CD8-positive, alpha-beta memory T cell (primary cell): ENCODE measurements at regions not wholly inside any gene's neighbourhood (a gene's known extent, or its start where the extent isn't known, plus 50 kb on each side); places are given as distances from the start of the nearest gene placed in this dataset.

Experiments used
- CTCF ChIA-PET: fragments of 350-600 bp; sonication (Branson Sonifier 250); formaldehyde crosslinking; loops from one replicate; lab custom pipeline; 2021; ENCODE audit warnings: antibody characterized with exemption; lab: Charles Lee
- POLR2A ChIA-PET: fragments of 350-600 bp; sonication (Branson Sonifier 250); formaldehyde crosslinking; loops from one replicate; lab custom pipeline; 2021; ENCODE audit warnings: antibody characterized with exemption; lab: Charles Lee
- DNase-seq, 5 donors: peaks; one replicate each; pipeline versions ENCODE4 v3.0.0 to v3.0.0-alpha.2; 2020 to 2022; ENCODE audit warnings: mixed read lengths in 1 of 5
- H3K27ac ChIP-seq: one replicate; pipeline ENCODE4 v1.7.0; 2013; ENCODE audit warnings: low read depth, mild to moderate bottlenecking, low read length, moderate library complexity
- H3K27me3 ChIP-seq: 2 replicates; pipeline ENCODE4 v1.7.0; 2013; ENCODE audit warnings: low read length, mild to moderate bottlenecking; ENCODE audit not compliant: insufficient read depth, poor library complexity, severe bottlenecking
- H3K36me3 ChIP-seq: 2 replicates; pipeline ENCODE4 v1.7.0; 2013; ENCODE audit warnings: mild to moderate bottlenecking, low read length, moderate library complexity; ENCODE audit not compliant: insufficient read depth
- H3K4me1 ChIP-seq: 2 replicates; pipeline ENCODE4 v1.7.0; 2013; ENCODE audit warnings: mild to moderate bottlenecking, low read length, moderate library complexity; ENCODE audit not compliant: insufficient read depth
- H3K4me3 ChIP-seq: 2 replicates; pipeline ENCODE4 v1.7.0; 2013; ENCODE audit warnings: mild to moderate bottlenecking, low read length
- H3K9me3 ChIP-seq: 2 replicates; pipeline ENCODE4 v1.7.0; 2013; ENCODE audit warnings: mild to moderate bottlenecking, low read length
- H3K27ac Mint-ChIP-seq, 8 donors: one replicate each; pipeline ENCODE4 v1.8.0; 2020 to 2021; ENCODE audit warnings: mixed read lengths in 8 of 8, mild to moderate bottlenecking in 6 of 8, inconsistent platforms in 3 of 8, moderate library complexity in 3 of 8
- H3K27me3 Mint-ChIP-seq, 2 donors: one replicate each; pipeline ENCODE4 v1.8.0; 2020 to 2021; ENCODE audit warnings: mixed read lengths in 2 of 2, mild to moderate bottlenecking in 1 of 2, moderate library complexity in 1 of 2
- H3K36me3 Mint-ChIP-seq, 3 donors: one replicate each; pipeline ENCODE4 v1.8.0; 2020 to 2021; ENCODE audit warnings: mixed read lengths in 3 of 3, inconsistent platforms in 1 of 3, mild to moderate bottlenecking in 1 of 3
- H3K4me1 Mint-ChIP-seq, 3 donors: one replicate each; pipeline ENCODE4 v1.8.0; 2020 to 2021; ENCODE audit warnings: mixed read lengths in 3 of 3, inconsistent platforms in 1 of 3, mild to moderate bottlenecking in 1 of 3
- H3K4me3 Mint-ChIP-seq, 7 donors: one replicate each; pipeline ENCODE4 v1.8.0; 2020 to 2021; ENCODE audit warnings: mixed read lengths in 7 of 7, mild to moderate bottlenecking in 6 of 7, moderate library complexity in 4 of 7, inconsistent platforms in 2 of 7
- H3K9me3 Mint-ChIP-seq, 5 donors: one replicate each; pipeline ENCODE4 v1.8.0; 2020 to 2022; ENCODE audit warnings: mixed read lengths in 5 of 5, mild to moderate bottlenecking in 3 of 5, moderate library complexity in 2 of 5, inconsistent platforms in 1 of 5

GRCh38 chr6:40973304-40973703 is 65.7 kb downstream of the UNC5CL start:
- Histone ChIP-seq H3K27me3 (no peaks in the 10 kb centered on the region), H3K4me1 (no peaks in the 10 kb centered on the region), H3K36me3 (no peaks in the 10 kb centered on the region), H3K27ac (no peak overlapping the region), H3K9me3 (no peaks in the 10 kb centered on the region), H3K4me3 (no peak overlapping the region)
- Mint-ChIP-seq H3K9me3 (peaks cover 0 to 12% (median 7%) of the 10 kb centered on the region in 5 donors), H3K36me3 (peaks cover 0 to 4% (median 0%) of the 10 kb centered on the region in 3 donors), H3K4me1 (no peaks in the 10 kb centered on the region), H3K27me3 (peaks cover 30 to 62% of the 10 kb centered on the region in 2 donors), H3K4me3 (no peak overlapping the region), H3K27ac (no peak overlapping the region)
- DNase-seq, result no peak
- ChIA-PET POLR2A (no interaction called here), CTCF (no interaction called here)

GRCh38 chr6:40972814-40973213 is 66.2 kb downstream of the UNC5CL start:
- Mint-ChIP-seq H3K4me1 (no peaks in the 10 kb centered on the region), H3K36me3 (peaks cover 0 to 4% (median 0%) of the 10 kb centered on the region in 3 donors), H3K27ac (no peak overlapping the region), H3K27me3 (peaks cover 30 to 57% of the 10 kb centered on the region in 2 donors), H3K4me3 (no peak overlapping the region), H3K9me3 (peaks cover 0 to 12% (median 7%) of the 10 kb centered on the region in 5 donors)
- Histone ChIP-seq H3K36me3 (no peaks in the 10 kb centered on the region), H3K27ac (no peak overlapping the region), H3K4me3 (no peak overlapping the region), H3K4me1 (no peaks in the 10 kb centered on the region), H3K9me3 (no peaks in the 10 kb centered on the region), H3K27me3 (no peaks in the 10 kb centered on the region)
- ChIA-PET POLR2A (no interaction called here), CTCF (no interaction called here)
- no peak for DNase-seq

GRCh38 chr6:40972190-40972589 is 66.8 kb downstream of the UNC5CL start:
- DNase-seq, result no peak
- CTCF ChIA-PET, result no interaction called here
- Mint-ChIP-seq H3K27ac (no peak overlapping the region), H3K4me1 (no peaks in the 10 kb centered on the region), H3K4me3 (no peak overlapping the region), H3K9me3 (peaks cover 0 to 12% (median 7%) of the 10 kb centered on the region in 5 donors), H3K27me3 (peaks cover 25 to 51% of the 10 kb centered on the region in 2 donors), H3K36me3 (peaks cover 0 to 4% (median 0%) of the 10 kb centered on the region in 3 donors)
- H3K4me3 ChIP-seq, result no peak overlapping the region
- no peaks in the 10 kb centered on the region for H3K27me3 ChIP-seq
- H3K27ac ChIP-seq, result no peak overlapping the region
- H3K36me3 ChIP-seq, result no peaks in the 10 kb centered on the region
- no peaks in the 10 kb centered on the region for H3K9me3 ChIP-seq
- POLR2A ChIA-PET, result no interaction called here
- no peaks in the 10 kb centered on the region for H3K4me1 ChIP-seq

- Histone ChIP-seq H3K36me3 (no peaks in the 10 kb centered on the region), H3K27me3 (no peaks in the 10 kb centered on the region), H3K9me3 (no peaks in the 10 kb centered on the region), H3K4me1 (no peaks in the 10 kb centered on the region), H3K4me3 (no peak overlapping the region), H3K27ac (no peak overlapping the region)
- no peak for DNase-seq
- CTCF ChIA-PET, result no interaction called here
- H3K27ac Mint-ChIP-seq, result no peak overlapping the region
- H3K4me1 Mint-ChIP-seq, result no peaks in the 10 kb centered on the region
- no peak overlapping the region for H3K4me3 Mint-ChIP-seq
- POLR2A ChIA-PET, result no interaction called here
- H3K27me3 Mint-ChIP-seq, result peaks cover 12 to 18% of the 10 kb centered on the region in 2 donors
- H3K36me3 Mint-ChIP-seq, result peaks cover 0 to 4% (median 0%) of the 10 kb centered on the region in 3 donors
- peaks cover 0 to 10% (median 6%) of the 10 kb centered on the region in 5 donors for H3K9me3 Mint-ChIP-seq
Measured at GRCh38 chr6:40968620-40969164, 70.3 kb downstream of the UNC5CL start.

GRCh38 chr6:40966860-40967259 is 72.2 kb downstream of the UNC5CL start:
- H3K27ac ChIP-seq, result no peak overlapping the region
- no peak for DNase-seq
- H3K27me3 Mint-ChIP-seq, result peaks cover 7 to 10% of the 10 kb centered on the region in 2 donors
- H3K9me3 ChIP-seq, result no peaks in the 10 kb centered on the region
- no peaks in the 10 kb centered on the region for H3K36me3 Mint-ChIP-seq
- H3K36me3 ChIP-seq, result no peaks in the 10 kb centered on the region
- no peak overlapping the region for H3K4me3 Mint-ChIP-seq
- H3K27me3 ChIP-seq, result no peaks in the 10 kb centered on the region
- ChIA-PET POLR2A (no interaction called here), CTCF (no interaction called here)
- no peaks in the 10 kb centered on the region for H3K4me1 ChIP-seq
- H3K4me3 ChIP-seq, result no peak overlapping the region
- H3K4me1 Mint-ChIP-seq, result peaks cover 0 to 4% (median 2%) of the 10 kb centered on the region in 3 donors
- H3K27ac Mint-ChIP-seq, result no peak overlapping the region
- no peaks in the 10 kb centered on the region for H3K9me3 Mint-ChIP-seq

GRCh38 chr6:40965046-40965445 is 74.0 kb downstream of the UNC5CL start:
- H3K27me3 ChIP-seq, result no peaks in the 10 kb centered on the region
- H3K4me1 ChIP-seq, result no peaks in the 10 kb centered on the region
- ChIA-PET CTCF (no interaction called here), POLR2A (no interaction called here)
- no peaks in the 10 kb centered on the region for H3K36me3 ChIP-seq
- H3K4me1 Mint-ChIP-seq, result peaks cover 0 to 4% (median 2%) of the 10 kb centered on the region in 3 donors
- H3K4me3 Mint-ChIP-seq, result no peak overlapping the region
- H3K9me3 Mint-ChIP-seq, result no peaks in the 10 kb centered on the region
- H3K27ac Mint-ChIP-seq, result no peak overlapping the region
- H3K27me3 Mint-ChIP-seq, result peaks cover 1 to 10% of the 10 kb centered on the region in 2 donors
- no peak for DNase-seq
- no peaks in the 10 kb centered on the region for H3K36me3 Mint-ChIP-seq
- H3K9me3 ChIP-seq, result no peaks in the 10 kb centered on the region
- H3K4me3 ChIP-seq, result no peak overlapping the region
- no peak overlapping the region for H3K27ac ChIP-seq

GRCh38 chr6:40963019-40963418 is 76.0 kb downstream of the UNC5CL start:
- H3K4me1 ChIP-seq, result no peaks in the 10 kb centered on the region
- ChIA-PET CTCF (no interaction called here), POLR2A (no interaction called here)
- H3K27ac ChIP-seq, result no peak overlapping the region
- Mint-ChIP-seq H3K4me3 (no peak overlapping the region), H3K27me3 (no peaks in the 10 kb centered on the region), H3K9me3 (no peaks in the 10 kb centered on the region), H3K4me1 (peaks cover 0 to 4% (median 2%) of the 10 kb centered on the region in 3 donors), H3K36me3 (no peaks in the 10 kb centered on the region), H3K27ac (no peak overlapping the region)
- no peak for DNase-seq
- no peaks in the 10 kb centered on the region for H3K9me3 ChIP-seq
- H3K27me3 ChIP-seq, result no peaks in the 10 kb centered on the region
- no peaks in the 10 kb centered on the region for H3K36me3 ChIP-seq
- H3K4me3 ChIP-seq, result no peak overlapping the region

GRCh38 chr6:40962241-40962640 is 76.8 kb downstream of the UNC5CL start:
- Histone ChIP-seq H3K4me1 (no peaks in the 10 kb centered on the region), H3K4me3 (no peak overlapping the region), H3K36me3 (no peaks in the 10 kb centered on the region), H3K9me3 (no peaks in the 10 kb centered on the region), H3K27ac (no peak overlapping the region), H3K27me3 (no peaks in the 10 kb centered on the region)
- ChIA-PET POLR2A (no interaction called here), CTCF (no interaction called here)
- Mint-ChIP-seq H3K4me1 (peaks cover 0 to 4% (median 2%) of the 10 kb centered on the region in 3 donors), H3K27me3 (peaks cover 0 to 2% of the 10 kb centered on the region in 2 donors), H3K9me3 (no peaks in the 10 kb centered on the region), H3K4me3 (no peak overlapping the region), H3K27ac (no peak overlapping the region), H3K36me3 (no peaks in the 10 kb centered on the region)
- DNase-seq, result no peak
